Transverse colon (tissue), 4 donors: ENCODE measurements at regions not wholly inside any gene's neighbourhood (a gene's known extent, or its start where the extent isn't known, plus 50 kb on each side); places are given as distances from the start of the nearest gene placed in this dataset.

Experiments
- EP300 ChIP-seq: sonication (generic); formaldehyde crosslinking; IDR thresholded peaks from one replicate; pipeline ENCODE4 v1.6.1; 2017; ENCODE audit warnings: antibody characterized with exemption, low read depth
- POLR2A ChIP-seq: fragments of 450-650 bp; IDR thresholded peaks from one replicate; pipeline ENCODE4 v1.6.1; 2016; ENCODE audit warnings: antibody characterized with exemption, mild to moderate bottlenecking, moderate library complexity
- POLR2AphosphoS5 ChIP-seq, 3 donors: sonication (generic); formaldehyde crosslinking; IDR thresholded peaks; one replicate each; pipeline ENCODE4 v1.6.1; 2016; ENCODE audit warnings: antibody characterized with exemption in 3 of 3
- TF ChIP-seq, protein P1 (sequence below), 5 experiments: fragments of 200-600 bp in 3 of 5; fragments of 450-650 bp in 2 of 5; sonication (generic) in 3 of 5; IDR thresholded peaks; 1 replicate in 2 of 5; 2 replicates in 3 of 5; pipeline ENCODE4 v1.5.1; 2016 to 2017; ENCODE audit warnings: antibody characterized with exemption in 5 of 5, inconsistent platforms in 3 of 5, mild to moderate bottlenecking in 2 of 5, moderate library complexity in 1 of 5

DNA sequence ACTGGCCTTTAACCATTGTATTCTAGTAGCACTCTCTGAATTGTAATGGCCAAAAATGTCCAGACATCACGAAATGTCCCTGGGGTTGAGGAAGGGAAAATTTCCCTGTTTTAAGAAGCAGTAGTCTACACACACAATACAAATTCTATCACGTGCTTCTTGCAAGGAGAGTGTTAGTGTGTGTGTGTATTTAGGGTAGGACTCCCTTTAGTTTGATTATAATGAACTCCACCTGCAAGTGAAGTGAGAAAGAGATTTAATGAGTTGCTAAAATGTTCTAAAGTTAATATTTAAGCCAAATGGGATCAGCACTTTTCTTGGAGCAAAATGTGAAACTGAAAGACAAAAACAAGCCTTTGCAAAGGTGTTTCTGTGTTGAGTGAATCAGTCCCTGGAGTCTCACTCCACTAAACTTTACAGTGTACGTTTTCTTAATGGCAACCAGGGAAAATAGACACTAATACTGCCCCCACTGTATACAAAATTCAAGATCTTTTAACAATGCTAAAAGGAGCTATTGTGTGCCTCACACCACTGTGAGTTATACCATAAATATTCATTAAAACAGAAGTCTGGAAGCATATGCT lies 590.3 kb upstream of the TENM4 start:
- TF ChIP-seq, protein P1, sequence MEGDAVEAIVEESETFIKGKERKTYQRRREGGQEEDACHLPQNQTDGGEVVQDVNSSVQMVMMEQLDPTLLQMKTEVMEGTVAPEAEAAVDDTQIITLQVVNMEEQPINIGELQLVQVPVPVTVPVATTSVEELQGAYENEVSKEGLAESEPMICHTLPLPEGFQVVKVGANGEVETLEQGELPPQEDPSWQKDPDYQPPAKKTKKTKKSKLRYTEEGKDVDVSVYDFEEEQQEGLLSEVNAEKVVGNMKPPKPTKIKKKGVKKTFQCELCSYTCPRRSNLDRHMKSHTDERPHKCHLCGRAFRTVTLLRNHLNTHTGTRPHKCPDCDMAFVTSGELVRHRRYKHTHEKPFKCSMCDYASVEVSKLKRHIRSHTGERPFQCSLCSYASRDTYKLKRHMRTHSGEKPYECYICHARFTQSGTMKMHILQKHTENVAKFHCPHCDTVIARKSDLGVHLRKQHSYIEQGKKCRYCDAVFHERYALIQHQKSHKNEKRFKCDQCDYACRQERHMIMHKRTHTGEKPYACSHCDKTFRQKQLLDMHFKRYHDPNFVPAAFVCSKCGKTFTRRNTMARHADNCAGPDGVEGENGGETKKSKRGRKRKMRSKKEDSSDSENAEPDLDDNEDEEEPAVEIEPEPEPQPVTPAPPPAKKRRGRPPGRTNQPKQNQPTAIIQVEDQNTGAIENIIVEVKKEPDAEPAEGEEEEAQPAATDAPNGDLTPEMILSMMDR (IDR thresholded peaks at IDR 0.05): no peak
- TF ChIP-seq EP300: no peak
- no peak for TF ChIP-seq POLR2A
- no peak for TF ChIP-seq POLR2AphosphoS5 (IDR thresholded peaks at IDR 0.05)
